ENCODE measurements at regions not wholly inside any gene's neighbourhood (a gene's known extent, or its start where the extent isn't known, plus 50 kb on each side); places are given as distances from the start of the nearest gene placed in this dataset.

DNA sequence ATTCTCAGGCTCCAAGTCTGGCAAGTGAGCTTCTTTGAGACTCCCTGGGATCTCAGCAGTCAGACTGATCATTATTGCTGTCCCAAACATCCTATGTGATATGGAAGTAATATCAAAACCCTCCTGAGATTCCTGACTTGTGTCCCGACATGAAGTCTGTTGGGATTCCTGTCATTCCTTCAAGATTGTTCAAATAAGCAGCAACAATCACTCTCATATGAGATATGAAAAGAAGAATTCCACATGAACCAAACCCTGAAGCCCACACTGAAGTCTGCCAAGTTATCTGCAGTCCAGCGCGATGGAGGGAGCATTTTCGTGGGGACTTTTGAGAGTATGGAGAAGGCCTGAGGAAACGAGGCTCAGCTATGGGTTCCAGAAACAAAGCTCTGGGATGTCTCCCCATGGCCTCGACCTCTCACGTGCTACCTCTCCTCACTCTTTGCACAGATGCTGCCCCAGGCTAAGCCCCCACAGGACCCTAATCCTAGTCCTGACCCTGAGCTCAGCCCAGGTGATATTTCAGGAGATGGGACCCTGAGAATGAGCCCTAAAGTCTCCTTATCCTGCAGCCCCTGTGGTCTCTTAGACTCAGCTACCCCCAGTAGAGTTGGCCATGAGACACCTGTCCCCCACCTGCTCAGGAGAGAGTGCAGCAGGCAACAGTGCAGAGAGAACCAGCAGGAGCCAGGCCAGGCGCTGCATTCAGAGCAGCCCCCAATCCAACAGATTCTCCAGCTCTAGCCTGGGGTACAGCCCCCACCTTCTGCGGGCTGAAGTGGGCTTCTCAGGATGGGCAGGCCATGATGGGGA lies 100.2 kb downstream of the GGTLC2 start:
- peaks cover 29% of the 10 kb centered on the region for H3K4me1 ChIP-seq (ENCODE audit: low read length)
- no peaks in the 10 kb centered on the region for H3K27me3 ChIP-seq (ENCODE audit: low read length)
- H3K27ac ChIP-seq (ENCODE audit: low read length), result no peak overlapping the region
- H3K9me2 ChIP-seq (replicated peaks; ENCODE audit: insufficient read depth, low read length), result no peaks in the 10 kb centered on the region
- H3K4me2 ChIP-seq (ENCODE audit: low read depth, low read length, poor library complexity, severe bottlenecking), result no peak overlapping the region
- no peaks in the 10 kb centered on the region for H3K36me3 ChIP-seq (ENCODE audit: insufficient read depth, low read length)
- H4K20me1 ChIP-seq (ENCODE audit: insufficient read depth, low read depth, low read length), result no peaks in the 10 kb centered on the region; the same call in 1 of the 2 replicates
- H3K4me3 ChIP-seq (ENCODE audit: low read length), result no peak overlapping the region
- no peak overlapping the region for H2AFZ ChIP-seq (ENCODE audit: low read length)
- DNase-seq, result no peak
- H3K9ac ChIP-seq (ENCODE audit: low read length), result no peak overlapping the region
- H3K9me3 ChIP-seq (ENCODE audit: low read length), result no peaks in the 10 kb centered on the region
- H3K79me2 ChIP-seq (ENCODE audit: low read length), result no peaks in the 10 kb centered on the region

DNA sequence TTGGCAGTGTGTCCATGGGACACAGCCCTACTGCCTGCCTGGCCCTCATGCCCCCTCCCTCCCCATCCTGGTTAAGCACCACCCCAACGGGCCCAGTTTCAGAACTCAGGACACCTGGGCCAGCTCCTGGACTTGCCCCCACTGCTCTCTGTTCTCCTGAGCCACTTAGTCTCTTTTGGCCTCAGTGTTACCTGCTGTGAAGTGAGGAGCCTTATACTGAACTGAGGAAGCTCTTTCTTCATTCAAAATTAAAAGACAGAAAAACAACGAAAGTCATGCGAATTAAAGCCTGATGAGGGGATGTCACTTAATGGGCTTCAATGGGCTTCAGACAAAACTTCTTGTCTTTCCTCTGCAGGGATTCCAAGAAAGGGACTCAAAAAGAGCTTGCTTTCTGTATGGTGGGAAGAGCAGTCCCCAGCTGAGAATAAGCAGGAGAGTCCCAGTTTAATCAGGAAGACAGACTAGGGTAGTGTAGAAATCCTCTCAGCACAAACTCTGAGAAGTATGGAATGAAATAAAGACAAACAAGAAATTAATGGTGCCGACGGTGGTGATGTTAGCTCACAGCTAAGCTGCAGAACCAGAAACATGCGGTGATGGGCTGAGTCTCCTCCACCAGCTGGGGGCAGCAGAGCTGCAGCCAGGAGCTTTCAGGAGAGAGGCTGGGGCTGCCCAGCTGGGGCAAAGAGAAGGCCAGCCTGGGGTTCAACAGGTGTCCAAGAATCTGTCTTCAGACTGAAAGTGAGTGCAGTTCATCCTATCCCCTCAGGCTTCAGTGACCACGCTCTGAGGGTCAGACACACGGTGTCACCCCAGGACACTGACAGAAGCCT lies 101.0 kb downstream of the GGTLC2 start:
- no peak overlapping the region for H3K4me3 ChIP-seq (ENCODE audit: low read length)
- peak overlapping the region; percentile 38; the same call in 1 of the 2 replicates for H2AFZ ChIP-seq (ENCODE audit: low read length)
- H3K4me1 ChIP-seq (ENCODE audit: low read length), result peaks cover 29% of the 10 kb centered on the region
- H3K9me2 ChIP-seq (replicated peaks; ENCODE audit: insufficient read depth, low read length), result no peaks in the 10 kb centered on the region
- DNase-seq, result peak; percentile 87
- no peak overlapping the region for H3K9ac ChIP-seq (ENCODE audit: low read length)
- no peaks in the 10 kb centered on the region; the same call in 1 of the 2 replicates for H4K20me1 ChIP-seq (ENCODE audit: insufficient read depth, low read depth, low read length)
- no peak overlapping the region for H3K4me2 ChIP-seq (ENCODE audit: low read depth, low read length, poor library complexity, severe bottlenecking)
- H3K79me2 ChIP-seq (ENCODE audit: low read length), result no peaks in the 10 kb centered on the region
- no peaks in the 10 kb centered on the region for H3K27me3 ChIP-seq (ENCODE audit: low read length)
- H3K27ac ChIP-seq (ENCODE audit: low read length), result no peak overlapping the region
- no peaks in the 10 kb centered on the region for H3K9me3 ChIP-seq (ENCODE audit: low read length)
- no peaks in the 10 kb centered on the region for H3K36me3 ChIP-seq (ENCODE audit: insufficient read depth, low read length)

DNA sequence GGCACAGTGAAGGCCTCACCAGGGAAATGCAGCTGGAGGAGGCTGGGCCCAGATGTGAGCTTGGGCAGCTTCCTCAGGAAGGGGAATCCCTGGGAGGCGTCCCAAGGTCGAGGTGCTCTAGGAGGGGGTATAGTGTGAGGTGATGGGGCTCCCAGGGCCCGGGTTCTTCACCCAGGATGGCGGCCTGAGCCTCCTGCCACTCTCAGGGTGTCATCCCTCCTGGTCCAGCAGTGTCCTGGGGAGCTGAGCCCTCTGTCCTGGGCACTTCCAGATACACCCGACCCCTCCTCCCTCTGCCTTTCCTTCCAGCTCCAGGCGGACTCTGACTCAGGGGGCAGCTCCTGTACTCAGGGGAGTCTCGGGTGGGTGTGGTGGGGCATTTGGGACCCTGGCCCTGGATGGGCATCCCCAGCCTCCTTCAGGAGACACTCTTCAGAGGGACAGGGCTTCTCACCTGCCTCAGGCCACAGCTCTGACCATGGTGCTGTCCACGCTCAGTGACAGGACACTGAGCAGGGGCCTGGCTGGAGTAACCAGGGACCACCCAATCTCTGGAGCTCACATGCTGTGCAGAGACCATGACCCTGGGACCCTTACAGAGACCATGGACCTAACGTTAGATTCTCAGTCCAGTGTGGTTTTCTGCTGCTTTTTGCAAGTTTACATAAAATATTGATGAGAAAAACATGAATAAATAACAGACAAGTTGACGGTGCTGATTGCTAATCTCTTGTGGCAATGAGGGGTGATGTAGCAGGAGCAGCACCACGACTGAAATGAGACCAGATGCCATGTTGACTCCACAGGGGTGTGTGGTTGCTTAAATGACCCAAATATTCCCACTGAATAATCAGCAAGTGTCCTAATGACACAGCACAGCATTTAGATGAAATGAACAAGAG lies 101.9 kb downstream of the GGTLC2 start:
- no peaks in the 10 kb centered on the region for H3K36me3 ChIP-seq (ENCODE audit: insufficient read depth, low read length)
- H3K4me3 ChIP-seq (ENCODE audit: low read length), result no peak overlapping the region
- H3K27ac ChIP-seq (ENCODE audit: low read length), result no peak overlapping the region
- no peaks in the 10 kb centered on the region for H3K27me3 ChIP-seq (ENCODE audit: low read length)
- H3K9me2 ChIP-seq (replicated peaks; ENCODE audit: insufficient read depth, low read length), result no peaks in the 10 kb centered on the region
- H3K9ac ChIP-seq (ENCODE audit: low read length), result no peak overlapping the region
- no peak for DNase-seq
- H3K9me3 ChIP-seq (ENCODE audit: low read length), result no peaks in the 10 kb centered on the region
- H3K4me1 ChIP-seq (ENCODE audit: low read length), result peaks cover 29% of the 10 kb centered on the region
- peak overlapping the region; percentile 54 for H3K4me2 ChIP-seq (ENCODE audit: low read depth, low read length, poor library complexity, severe bottlenecking)
- H2AFZ ChIP-seq (ENCODE audit: low read length), result no peak overlapping the region
- H3K79me2 ChIP-seq (ENCODE audit: low read length), result no peaks in the 10 kb centered on the region
- no peaks in the 10 kb centered on the region; the same call in 1 of the 2 replicates for H4K20me1 ChIP-seq (ENCODE audit: insufficient read depth, low read depth, low read length)

DNA sequence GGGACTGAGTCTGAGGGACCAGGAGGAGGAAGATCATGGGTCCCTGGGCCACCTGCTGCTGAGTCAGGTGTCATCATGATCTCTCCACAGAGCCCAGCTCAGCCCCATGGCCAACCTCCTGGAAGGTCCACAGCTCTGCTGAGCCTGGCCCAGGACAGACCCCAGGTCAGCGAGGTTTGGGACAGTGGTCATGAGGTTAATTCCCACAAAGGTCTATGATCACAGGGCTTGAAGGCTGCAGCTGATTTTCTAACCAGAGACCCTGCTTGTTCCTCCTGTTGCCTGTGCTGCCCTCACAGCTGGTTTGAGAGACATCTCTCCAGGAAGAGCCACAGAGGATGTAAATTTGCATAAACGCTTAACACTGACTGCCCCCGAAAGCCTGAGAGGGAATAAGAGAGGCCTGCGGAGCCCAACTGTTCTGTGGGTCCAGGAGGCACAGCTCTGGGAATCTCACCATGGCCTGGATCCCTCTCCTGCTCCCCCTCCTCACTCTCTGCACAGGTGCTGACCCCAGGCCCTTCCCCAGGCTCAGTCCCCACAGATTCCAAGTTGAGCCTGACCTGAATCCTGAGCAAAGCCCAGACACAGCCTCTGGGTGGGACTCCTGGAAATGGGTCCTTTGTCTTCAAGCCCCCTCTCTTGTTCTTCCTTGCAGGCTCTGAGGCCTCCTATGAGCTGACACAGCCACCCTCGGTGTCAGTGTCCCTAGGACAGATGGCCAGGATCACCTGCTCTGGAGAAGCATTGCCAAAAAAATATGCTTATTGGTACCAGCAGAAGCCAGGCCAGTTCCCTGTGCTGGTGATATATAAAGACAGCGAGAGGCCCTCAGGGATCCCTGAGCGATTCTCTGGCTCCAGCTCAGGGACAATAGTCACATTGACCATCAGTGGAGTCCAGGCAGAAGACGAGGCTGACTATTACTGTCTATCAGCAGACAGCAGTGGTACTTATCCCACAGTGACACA lies 102.8 kb downstream of the GGTLC2 start:
- H3K9me3 ChIP-seq (ENCODE audit: low read length), result no peaks in the 10 kb centered on the region
- no peaks in the 10 kb centered on the region for H3K36me3 ChIP-seq (ENCODE audit: insufficient read depth, low read length)
- DNase-seq, result peak; percentile 82
- no peaks in the 10 kb centered on the region for H3K9me2 ChIP-seq (replicated peaks; ENCODE audit: insufficient read depth, low read length)
- no peaks in the 10 kb centered on the region; the same call in 1 of the 2 replicates for H4K20me1 ChIP-seq (ENCODE audit: insufficient read depth, low read depth, low read length)
- H3K4me2 ChIP-seq (ENCODE audit: low read depth, low read length, poor library complexity, severe bottlenecking), result peak overlapping the region; percentile 54
- H3K9ac ChIP-seq (ENCODE audit: low read length), result no peak overlapping the region
- H3K79me2 ChIP-seq (ENCODE audit: low read length), result no peaks in the 10 kb centered on the region
- H3K4me1 ChIP-seq (ENCODE audit: low read length), result peaks cover 29% of the 10 kb centered on the region
- no peak overlapping the region for H2AFZ ChIP-seq (ENCODE audit: low read length)
- H3K27me3 ChIP-seq (ENCODE audit: low read length), result no peaks in the 10 kb centered on the region
- no peak overlapping the region for H3K27ac ChIP-seq (ENCODE audit: low read length)
- H3K4me3 ChIP-seq (ENCODE audit: low read length), result peak overlapping the region; percentile 27; the same call in 1 of the 2 replicates

DNA sequence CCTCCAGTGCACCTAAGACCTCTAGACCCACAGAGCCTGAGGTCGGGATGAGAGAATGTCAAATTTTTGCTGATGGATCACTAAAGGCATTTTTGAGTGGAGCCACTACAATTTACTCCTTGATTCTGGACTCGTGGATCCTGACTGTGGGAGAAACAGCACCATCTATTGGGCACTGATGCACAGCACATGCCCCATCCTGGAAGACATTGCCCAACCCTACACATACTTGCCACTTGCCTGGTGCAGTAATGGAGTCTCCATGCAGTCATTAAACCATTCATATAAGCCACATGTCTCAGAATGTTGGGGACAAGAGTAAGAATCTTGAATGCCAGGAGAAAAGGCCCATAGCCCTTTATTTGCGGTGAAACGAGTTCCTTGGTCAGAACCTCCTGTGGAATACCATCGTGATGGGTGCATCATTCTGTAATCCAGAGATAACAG lies 103.9 kb downstream of the GGTLC2 start:
- H3K9me3 ChIP-seq (ENCODE audit: low read length), result no peaks in the 10 kb centered on the region
- no peaks in the 10 kb centered on the region; the same call in 1 of the 2 replicates for H4K20me1 ChIP-seq (ENCODE audit: insufficient read depth, low read depth, low read length)
- no peak overlapping the region for H3K4me3 ChIP-seq (ENCODE audit: low read length)
- H3K36me3 ChIP-seq (ENCODE audit: insufficient read depth, low read length), result no peaks in the 10 kb centered on the region
- H3K9ac ChIP-seq (ENCODE audit: low read length), result no peak overlapping the region
- no peak overlapping the region for H3K27ac ChIP-seq (ENCODE audit: low read length)
- no peaks in the 10 kb centered on the region for H3K79me2 ChIP-seq (ENCODE audit: low read length)
- H3K4me1 ChIP-seq (ENCODE audit: low read length), result peaks cover 32% of the 10 kb centered on the region
- DNase-seq, result peak; percentile 82
- no peaks in the 10 kb centered on the region for H3K27me3 ChIP-seq (ENCODE audit: low read length)
- no peaks in the 10 kb centered on the region for H3K9me2 ChIP-seq (replicated peaks; ENCODE audit: insufficient read depth, low read length)
- peak overlapping the region; percentile 54 for H3K4me2 ChIP-seq (ENCODE audit: low read depth, low read length, poor library complexity, severe bottlenecking)
- H2AFZ ChIP-seq (ENCODE audit: low read length), result no peak overlapping the region

DNA sequence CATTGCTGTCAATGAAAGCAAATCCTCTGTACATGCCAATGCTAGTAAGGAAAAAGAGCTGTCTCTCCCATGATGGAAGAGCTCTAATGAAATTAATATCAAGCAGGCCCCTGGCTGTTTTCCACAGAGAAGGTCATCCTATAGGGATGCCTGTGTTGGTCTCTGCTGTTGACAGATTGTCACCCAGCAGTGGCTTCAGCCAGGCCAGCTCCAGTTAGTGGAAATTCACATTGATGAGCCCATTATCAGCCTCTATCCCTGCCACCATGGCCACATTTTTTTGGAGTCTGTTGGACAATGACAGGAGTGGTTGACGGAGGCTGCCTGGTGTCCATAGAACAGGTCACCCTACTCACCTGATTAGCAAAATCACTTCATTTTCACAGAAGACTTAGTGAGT lies 104.3 kb downstream of the GGTLC2 start:
- no peak for DNase-seq
- Histone ChIP-seq H3K27ac (ENCODE audit: low read length) (no peak overlapping the region), H3K27me3 (ENCODE audit: low read length) (no peaks in the 10 kb centered on the region), H3K4me2 (ENCODE audit: low read depth, low read length, poor library complexity, severe bottlenecking) (no peak overlapping the region), H3K4me1 (ENCODE audit: low read length) (peaks cover 34% of the 10 kb centered on the region), H3K79me2 (ENCODE audit: low read length) (no peaks in the 10 kb centered on the region), H3K36me3 (ENCODE audit: insufficient read depth, low read length) (no peaks in the 10 kb centered on the region), H3K9me3 (ENCODE audit: low read length) (no peaks in the 10 kb centered on the region), H3K4me3 (ENCODE audit: low read length) (no peak overlapping the region), H3K9ac (ENCODE audit: low read length) (no peak overlapping the region), H4K20me1 (ENCODE audit: insufficient read depth, low read depth, low read length) (no peaks in the 10 kb centered on the region; the same call in 1 of the 2 replicates), H3K9me2 (replicated peaks; ENCODE audit: insufficient read depth, low read length) (no peaks in the 10 kb centered on the region), H2AFZ (ENCODE audit: low read length) (no peak overlapping the region)

DNA sequence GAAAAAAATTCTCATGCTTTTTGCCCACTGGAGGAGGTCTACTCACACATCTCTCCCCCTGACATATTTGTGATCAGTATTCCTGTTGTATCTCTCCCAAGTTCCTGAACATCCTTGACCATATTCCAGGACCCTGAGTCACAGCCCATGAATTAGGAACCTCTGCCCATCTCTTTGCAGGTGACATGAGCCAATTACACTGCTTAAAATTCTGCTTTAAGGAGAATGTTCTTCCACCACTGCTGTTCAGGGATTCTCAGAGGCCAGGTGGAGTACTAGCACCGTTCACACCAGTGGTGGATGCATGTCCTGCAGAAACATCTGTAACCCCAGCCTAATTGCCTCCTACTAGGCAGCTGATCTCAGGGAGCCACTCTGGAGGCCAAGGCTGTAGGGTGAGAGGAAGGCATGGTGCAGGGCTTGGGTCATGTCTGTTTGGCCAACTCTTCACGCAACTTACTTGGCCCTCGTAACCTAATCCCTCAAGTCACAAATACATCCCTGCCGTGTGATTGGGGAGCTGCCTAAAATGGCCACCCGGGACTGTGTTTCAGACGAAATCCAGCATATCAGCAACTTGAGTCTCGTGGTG lies 104.8 kb downstream of the GGTLC2 start:
- Histone ChIP-seq H3K79me2 (ENCODE audit: low read length) (no peaks in the 10 kb centered on the region), H3K4me1 (ENCODE audit: low read length) (peaks cover 34% of the 10 kb centered on the region), H3K36me3 (ENCODE audit: insufficient read depth, low read length) (no peaks in the 10 kb centered on the region), H3K27ac (ENCODE audit: low read length) (no peak overlapping the region), H3K9me2 (replicated peaks; ENCODE audit: insufficient read depth, low read length) (no peaks in the 10 kb centered on the region), H3K9ac (ENCODE audit: low read length) (no peak overlapping the region), H4K20me1 (ENCODE audit: insufficient read depth, low read depth, low read length) (no peaks in the 10 kb centered on the region; the same call in 1 of the 2 replicates), H3K4me3 (ENCODE audit: low read length) (no peak overlapping the region), H2AFZ (ENCODE audit: low read length) (no peak overlapping the region), H3K27me3 (ENCODE audit: low read length) (no peaks in the 10 kb centered on the region), H3K4me2 (ENCODE audit: low read depth, low read length, poor library complexity, severe bottlenecking) (no peak overlapping the region), H3K9me3 (ENCODE audit: low read length) (no peaks in the 10 kb centered on the region)
- DNase-seq, result no peak
